Globus pallidus (tissue), 1 donor: ENCODE measurements at regions not wholly inside any gene's neighbourhood (a gene's known extent, or its start where the extent isn't known, plus 50 kb on each side); places are given as distances from the start of the nearest gene placed in this dataset.

ENCODE experiments used
- DNase-seq: peaks from one replicate; pipeline ENCODE4 v3.0.0-alpha.2; 2015; ENCODE audit warnings: low spot score

DNA sequence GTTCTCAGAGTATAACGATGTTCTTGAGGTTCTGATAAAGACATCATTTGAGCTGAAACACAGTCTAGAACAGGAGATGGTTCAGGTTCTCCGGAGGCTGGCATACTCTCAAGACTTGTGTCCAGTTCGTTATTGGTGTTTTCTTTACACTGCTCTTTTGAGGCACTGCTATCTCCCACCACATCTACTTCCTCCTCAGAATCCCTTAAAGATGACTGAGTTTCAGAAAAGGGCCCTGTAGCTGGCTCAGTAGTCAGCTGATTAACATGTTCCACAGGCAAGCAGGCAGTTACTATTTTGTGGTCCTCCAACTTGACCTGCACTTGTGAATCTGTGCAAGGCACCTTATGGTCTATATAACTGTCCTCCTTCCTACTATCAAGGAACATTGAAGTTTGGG is 50.2 kb downstream of the ZZZ3 start:
- no peak for DNase-seq

DNA sequence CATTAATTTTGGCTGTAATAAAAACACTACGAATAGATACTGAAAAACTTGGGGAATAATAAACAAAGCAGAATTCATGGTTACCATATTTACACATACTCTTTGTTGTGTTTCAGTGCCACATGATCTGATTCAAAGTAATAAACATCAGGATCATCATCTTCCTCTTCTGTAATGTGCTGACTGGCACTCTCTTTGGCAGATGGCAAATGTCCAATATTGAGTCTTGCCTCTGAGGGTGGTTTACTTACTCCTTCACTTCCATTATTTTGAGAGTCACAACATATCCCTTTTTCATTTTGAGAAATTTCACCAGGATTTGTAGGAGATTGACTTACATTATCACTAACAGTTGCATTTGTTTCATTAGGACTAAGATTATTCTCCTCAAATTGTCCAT is 50.7 kb downstream of the ZZZ3 start:
- DNase-seq = peak; percentile 31

DNA sequence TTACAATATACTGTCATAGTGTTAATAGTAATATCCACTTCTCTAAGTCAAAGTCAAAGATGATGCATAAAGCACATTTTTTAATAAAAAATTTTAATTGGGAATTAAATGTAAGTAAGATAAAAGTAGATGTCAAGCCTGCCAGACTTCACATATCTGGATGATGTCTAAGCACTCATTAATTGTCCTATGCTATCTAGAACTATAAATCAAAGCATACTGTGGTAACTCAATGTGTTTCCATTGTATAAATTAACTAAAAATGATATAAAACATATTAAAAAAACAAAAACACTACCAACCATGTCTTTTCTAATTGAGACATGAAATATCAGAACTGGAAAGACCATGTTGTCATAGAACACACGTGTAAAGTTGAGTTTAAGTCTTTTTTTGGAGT is 51.2 kb downstream of the ZZZ3 start:
- no peak for DNase-seq

DNA sequence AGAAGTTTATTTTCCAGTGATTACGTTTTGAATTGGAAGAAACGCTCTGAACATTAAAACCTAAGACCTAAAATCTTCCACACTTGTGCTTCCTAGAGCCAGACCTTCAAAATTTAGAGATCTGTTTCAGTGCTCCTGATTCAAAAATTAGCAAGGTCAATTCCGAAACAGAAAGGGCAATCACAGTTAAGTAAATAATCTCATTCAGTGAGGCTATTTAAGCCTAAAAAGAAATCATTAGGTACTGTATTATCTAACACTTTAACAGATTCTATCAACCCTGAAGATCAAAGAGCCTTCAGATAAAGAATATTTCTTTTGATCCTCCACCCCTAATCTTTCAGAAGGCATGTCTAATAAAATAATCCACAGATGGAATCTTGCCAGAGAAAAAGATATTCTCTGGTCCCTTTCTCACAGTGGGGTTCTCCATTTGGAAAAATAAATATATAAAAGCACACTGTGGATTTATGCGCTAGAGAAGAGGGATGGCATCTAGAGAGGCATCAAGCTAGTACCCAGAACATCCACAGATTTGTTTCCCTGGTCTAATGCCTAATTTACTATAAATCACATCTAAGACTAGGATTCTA is 54.4 kb downstream of the ZZZ3 start:
- no peak for DNase-seq

DNA sequence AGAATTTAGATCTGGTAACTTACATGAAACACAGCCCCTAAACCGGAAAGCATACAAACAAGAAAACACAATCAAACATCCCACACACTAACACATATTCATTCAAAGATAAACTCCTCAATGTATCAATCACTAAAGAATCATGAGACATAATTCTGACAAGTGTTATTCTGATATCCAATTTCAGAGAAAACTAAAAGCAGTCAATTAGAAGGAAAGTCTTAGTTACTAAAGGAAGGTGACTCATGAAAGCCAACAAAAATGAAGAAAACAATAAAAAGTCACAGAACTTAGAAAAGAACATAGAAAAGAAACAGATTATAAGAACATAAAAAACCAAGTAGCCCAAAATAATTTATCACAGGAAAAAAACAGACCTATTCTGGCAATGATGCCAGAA is 57.2 kb downstream of the ZZZ3 start:
- no peak for DNase-seq

DNA sequence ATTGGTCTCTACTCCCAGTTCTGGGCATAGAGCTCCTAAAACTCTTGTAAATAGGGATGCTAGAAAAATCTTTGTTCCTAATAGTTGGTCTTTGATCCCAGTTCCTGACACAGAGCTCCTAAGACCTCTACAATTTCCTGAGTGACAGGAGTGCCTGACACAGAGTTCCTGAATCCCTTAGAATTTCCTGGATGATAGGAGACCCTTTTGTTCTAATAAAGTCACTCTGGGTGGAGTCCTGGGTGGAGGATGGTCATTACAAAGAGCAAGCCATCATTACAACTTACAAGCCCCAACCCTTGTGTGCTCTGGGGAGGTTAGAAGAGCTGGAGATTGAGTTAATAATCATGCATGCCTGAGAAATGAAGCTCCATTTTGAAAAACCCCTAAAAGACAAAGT is 58.4 kb downstream of the ZZZ3 start:
- no peak for DNase-seq

DNA sequence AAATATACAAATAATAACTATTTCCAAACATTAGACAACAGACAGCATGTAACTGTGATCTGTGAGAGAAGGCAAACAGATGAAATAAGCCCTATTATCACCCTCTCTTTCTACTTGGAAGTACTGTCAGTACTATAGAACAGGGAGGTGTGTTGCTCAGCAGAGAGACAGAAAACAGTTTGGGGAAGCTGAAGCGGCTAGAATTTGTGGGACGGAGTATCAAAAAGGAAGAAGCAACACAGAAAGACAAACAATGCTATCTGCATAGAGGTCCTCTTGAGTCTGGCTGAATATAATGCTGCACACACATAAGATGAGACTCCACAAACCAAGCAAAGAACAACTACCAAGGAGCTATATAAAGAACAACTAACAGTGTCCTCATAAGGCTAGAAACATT is 59.4 kb downstream of the ZZZ3 start:
- no peak for DNase-seq

DNA sequence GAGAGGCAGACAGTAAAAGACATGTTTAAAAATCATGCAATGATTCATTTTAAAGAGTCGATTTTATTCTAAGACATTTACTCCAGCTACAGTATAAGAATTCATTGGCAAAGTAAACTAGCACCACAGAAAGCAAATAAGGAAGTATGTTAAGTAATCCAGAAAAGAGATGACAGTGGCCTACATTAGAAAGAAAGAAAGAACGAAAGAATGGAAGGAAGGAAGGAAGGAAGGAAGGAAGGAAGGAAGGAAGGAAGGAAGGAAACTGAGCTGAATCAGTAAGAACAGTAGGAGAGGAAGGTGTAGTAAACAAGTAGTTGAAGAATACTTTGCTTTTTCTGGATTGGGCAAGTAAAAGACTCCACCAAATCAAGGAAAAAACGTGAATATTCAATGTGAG is 62.2 kb downstream of the ZZZ3 start:
- no peak for DNase-seq

DNA sequence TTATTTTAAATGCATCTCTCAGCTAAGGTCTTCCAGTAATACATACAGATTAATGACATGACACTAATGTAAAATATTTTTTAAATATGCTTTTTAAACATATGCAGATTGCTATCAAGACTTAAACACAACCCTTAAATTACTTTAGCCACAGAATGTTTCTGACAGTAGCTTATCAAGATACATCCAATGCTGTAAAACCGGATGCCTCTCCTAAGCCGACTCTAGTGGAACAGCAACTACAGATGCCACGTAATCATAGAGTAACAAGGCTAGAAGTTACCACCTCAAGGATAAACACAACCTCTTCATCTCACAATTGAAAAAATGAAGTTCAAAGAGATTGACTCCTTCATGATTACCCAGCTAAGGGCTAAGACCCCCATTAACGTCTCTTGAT is 68.4 kb downstream of the ZZZ3 start:
- DNase-seq = no peak
